ENCODE measurements at regions not wholly inside any gene's neighbourhood (a gene's known extent, or its start where the extent isn't known, plus 50 kb on each side); places are given as distances from the start of the nearest gene placed in this dataset.

DNA sequence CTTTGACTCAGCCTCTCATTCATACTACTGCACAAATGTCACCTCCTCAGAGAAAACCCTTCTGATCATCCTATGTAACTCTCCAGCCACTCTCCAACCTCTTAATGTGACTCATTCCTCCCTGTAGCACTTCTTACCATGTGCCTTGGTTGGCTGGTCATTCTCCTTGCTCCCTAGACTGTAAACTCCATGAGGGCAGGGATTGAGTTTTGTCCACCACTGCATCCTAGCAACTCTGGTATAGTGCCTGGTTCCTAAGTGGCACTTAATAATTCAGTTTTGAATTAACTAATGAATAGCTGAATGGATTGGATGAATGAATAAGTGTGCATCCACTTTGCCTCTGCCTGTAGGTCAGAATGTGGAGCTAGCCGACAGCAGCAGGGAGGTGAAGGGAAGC lies 202.5 kb upstream of the HES1 start:
- TF ChIP-seq, protein P1, sequence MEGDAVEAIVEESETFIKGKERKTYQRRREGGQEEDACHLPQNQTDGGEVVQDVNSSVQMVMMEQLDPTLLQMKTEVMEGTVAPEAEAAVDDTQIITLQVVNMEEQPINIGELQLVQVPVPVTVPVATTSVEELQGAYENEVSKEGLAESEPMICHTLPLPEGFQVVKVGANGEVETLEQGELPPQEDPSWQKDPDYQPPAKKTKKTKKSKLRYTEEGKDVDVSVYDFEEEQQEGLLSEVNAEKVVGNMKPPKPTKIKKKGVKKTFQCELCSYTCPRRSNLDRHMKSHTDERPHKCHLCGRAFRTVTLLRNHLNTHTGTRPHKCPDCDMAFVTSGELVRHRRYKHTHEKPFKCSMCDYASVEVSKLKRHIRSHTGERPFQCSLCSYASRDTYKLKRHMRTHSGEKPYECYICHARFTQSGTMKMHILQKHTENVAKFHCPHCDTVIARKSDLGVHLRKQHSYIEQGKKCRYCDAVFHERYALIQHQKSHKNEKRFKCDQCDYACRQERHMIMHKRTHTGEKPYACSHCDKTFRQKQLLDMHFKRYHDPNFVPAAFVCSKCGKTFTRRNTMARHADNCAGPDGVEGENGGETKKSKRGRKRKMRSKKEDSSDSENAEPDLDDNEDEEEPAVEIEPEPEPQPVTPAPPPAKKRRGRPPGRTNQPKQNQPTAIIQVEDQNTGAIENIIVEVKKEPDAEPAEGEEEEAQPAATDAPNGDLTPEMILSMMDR (IDR thresholded peaks at IDR 0.05): no peak
- no peak for TF ChIP-seq POLR2A (IDR thresholded peaks at IDR 0.05)
